Progenitor cell of endocrine pancreas (in vitro differentiated cells): ENCODE measurements at regions not wholly inside any gene's neighbourhood (a gene's known extent, or its start where the extent isn't known, plus 50 kb on each side); places are given as distances from the start of the nearest gene placed in this dataset.
"Not testable (repeated sequence)": the region's sequence is repeated elsewhere in the genome, so short reads cannot be mapped to it uniquely, and the experiment has no call there.

Experiments used
- DNase-seq: peaks from one replicate; pipeline ENCODE4 v3.0.0; 2021; ENCODE audit warnings: low spot score; ENCODE audit not compliant: unreplicated experiment
- H3K27ac Mint-ChIP-seq: 2 replicates; pipeline ENCODE4 v1.8.0; 2021; ENCODE audit warnings: mild to moderate bottlenecking, moderate library complexity, mixed read lengths
- H3K27me3 Mint-ChIP-seq: 2 replicates; pipeline ENCODE4 v1.8.0; 2021; ENCODE audit warnings: mixed read lengths
- H3K36me3 Mint-ChIP-seq: 2 replicates; pipeline ENCODE4 v1.8.0; 2022; ENCODE audit warnings: mixed read lengths; ENCODE audit not compliant: insufficient read depth
- H3K4me1 Mint-ChIP-seq: 2 replicates; pipeline ENCODE4 v1.8.0; 2021; ENCODE audit warnings: low read depth, mixed read lengths
- H3K4me3 Mint-ChIP-seq: 2 replicates; pipeline ENCODE4 v1.8.0; 2021; ENCODE audit warnings: low read depth, mild to moderate bottlenecking, moderate library complexity, mixed read lengths
- H3K9me3 Mint-ChIP-seq: 2 replicates; pipeline ENCODE4 v1.8.0; 2021; ENCODE audit warnings: low read depth, mixed read lengths
- CTCF ChIP-seq: fragments of 200-600 bp; sonication (generic); IDR thresholded peaks from one replicate; pipeline ENCODE4 v1.5.0; 2021; ENCODE audit warnings: antibody characterized with exemption, mild to moderate bottlenecking; ENCODE audit not compliant: unreplicated experiment

- Mint-ChIP-seq H3K4me3 (no peak overlapping the region), H3K36me3 (no peaks in the 10 kb centered on the region), H3K27ac (no peak overlapping the region), H3K9me3 (peaks cover 8% of the 10 kb centered on the region), H3K27me3 (no peaks in the 10 kb centered on the region), H3K4me1 (no peaks in the 10 kb centered on the region)
- DNase-seq, result no peak
- no peak for TF ChIP-seq CTCF
Observed at GRCh38 chr6:122264557-122264956, 134.9 kb upstream of the HSF2 start.

GRCh38 chr6:122265755-122266154, 133.7 kb upstream of the HSF2 start:
- no peaks in the 10 kb centered on the region for H3K4me1 Mint-ChIP-seq
- no peak for TF ChIP-seq CTCF
- H3K36me3 Mint-ChIP-seq, result no peaks in the 10 kb centered on the region
- H3K9me3 Mint-ChIP-seq, result peaks cover 8% of the 10 kb centered on the region
- DNase-seq, result no peak
- H3K27me3 Mint-ChIP-seq, result no peaks in the 10 kb centered on the region
- no peak overlapping the region for H3K4me3 Mint-ChIP-seq
- no peak overlapping the region for H3K27ac Mint-ChIP-seq

DNA sequence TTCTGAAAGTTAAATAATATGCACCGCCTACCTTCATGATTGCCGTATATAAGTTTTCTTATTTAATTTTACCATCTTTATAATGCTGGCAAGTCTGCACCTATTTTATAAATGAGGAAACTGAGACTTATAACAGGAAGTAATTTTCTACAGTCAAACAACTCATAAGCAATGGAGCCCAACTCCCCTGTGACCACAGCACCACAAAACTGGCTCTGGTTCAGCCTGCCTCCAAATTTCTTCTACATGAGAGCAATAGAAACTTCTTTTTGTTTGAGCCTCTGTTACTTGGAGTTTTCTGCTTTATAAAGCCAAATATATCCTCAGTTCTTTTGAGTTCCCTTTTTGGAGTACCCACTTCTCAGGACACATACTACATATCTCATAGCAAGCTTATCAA, 131.1 kb upstream of the HSF2 start:
- H3K36me3 Mint-ChIP-seq, result no peaks in the 10 kb centered on the region
- H3K4me1 Mint-ChIP-seq, result no peaks in the 10 kb centered on the region
- no peak overlapping the region for H3K4me3 Mint-ChIP-seq
- no peak for DNase-seq
- no peak for TF ChIP-seq CTCF
- H3K27ac Mint-ChIP-seq, result no peak overlapping the region
- H3K27me3 Mint-ChIP-seq, result no peaks in the 10 kb centered on the region
- peaks cover 8% of the 10 kb centered on the region for H3K9me3 Mint-ChIP-seq

DNA sequence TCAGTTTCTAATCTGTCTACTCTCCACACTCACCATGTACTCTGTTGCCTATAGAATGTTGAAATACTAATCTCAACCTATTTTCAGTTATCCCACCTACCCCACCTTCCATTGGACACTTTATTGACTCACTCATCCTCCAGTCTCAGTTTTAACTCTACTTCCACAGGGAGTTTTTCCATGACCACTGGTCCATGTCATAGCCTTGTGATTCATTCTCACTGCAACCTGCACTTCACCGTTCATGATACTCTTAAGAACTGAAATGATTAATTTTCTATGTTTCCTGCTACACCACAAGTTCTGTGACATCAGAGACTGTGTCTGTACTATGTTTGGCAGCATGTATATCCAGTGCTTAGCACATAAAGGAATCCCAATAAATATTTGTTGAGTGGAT, 122.8 kb upstream of the HSF2 start:
- Mint-ChIP-seq H3K4me1 (no peaks in the 10 kb centered on the region), H3K36me3 (no peaks in the 10 kb centered on the region), H3K27ac (no peak overlapping the region), H3K9me3 (no peaks in the 10 kb centered on the region), H3K27me3 (no peaks in the 10 kb centered on the region), H3K4me3 (no peak overlapping the region)
- TF ChIP-seq CTCF, result no peak
- DNase-seq, result no peak

- not testable (repeated sequence) for DNase-seq, H3K36me3 Mint-ChIP-seq, H3K27me3 Mint-ChIP-seq, H3K4me1 Mint-ChIP-seq, H3K27ac Mint-ChIP-seq, H3K9me3 Mint-ChIP-seq, H3K4me3 Mint-ChIP-seq
Observed at GRCh38 chr6:122280105-122281021, 119.1 kb upstream of the HSF2 start.

DNA sequence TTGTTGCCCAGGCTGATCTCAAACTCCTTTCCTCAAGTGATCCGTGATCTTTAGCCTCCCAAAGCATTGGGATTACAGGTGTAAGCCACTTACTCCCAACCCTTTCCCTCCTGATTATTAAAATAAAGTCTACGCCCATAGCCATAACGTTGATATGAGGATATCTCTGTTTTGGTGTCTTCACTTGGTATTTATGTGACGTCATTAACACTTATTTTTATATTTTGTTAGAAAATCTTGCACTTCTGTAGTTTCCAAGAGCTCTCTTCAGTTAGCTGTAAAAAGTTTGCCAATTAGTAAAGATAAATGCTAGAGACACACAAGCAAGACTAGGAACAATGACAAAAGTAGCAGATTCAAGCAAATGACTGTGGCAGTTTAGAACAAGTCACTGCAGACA, 115.6 kb upstream of the HSF2 start:
- Mint-ChIP-seq H3K36me3 (no peaks in the 10 kb centered on the region), H3K4me1 (no peaks in the 10 kb centered on the region), H3K9me3 (no peaks in the 10 kb centered on the region), H3K4me3 (no peak overlapping the region), H3K27me3 (no peaks in the 10 kb centered on the region), H3K27ac (no peak overlapping the region)
- TF ChIP-seq CTCF, result no peak
- DNase-seq, result no peak
